ENCODE measurements at regions not wholly inside any gene's neighbourhood (a gene's known extent, or its start where the extent isn't known, plus 50 kb on each side); places are given as distances from the start of the nearest gene placed in this dataset.

DNA sequence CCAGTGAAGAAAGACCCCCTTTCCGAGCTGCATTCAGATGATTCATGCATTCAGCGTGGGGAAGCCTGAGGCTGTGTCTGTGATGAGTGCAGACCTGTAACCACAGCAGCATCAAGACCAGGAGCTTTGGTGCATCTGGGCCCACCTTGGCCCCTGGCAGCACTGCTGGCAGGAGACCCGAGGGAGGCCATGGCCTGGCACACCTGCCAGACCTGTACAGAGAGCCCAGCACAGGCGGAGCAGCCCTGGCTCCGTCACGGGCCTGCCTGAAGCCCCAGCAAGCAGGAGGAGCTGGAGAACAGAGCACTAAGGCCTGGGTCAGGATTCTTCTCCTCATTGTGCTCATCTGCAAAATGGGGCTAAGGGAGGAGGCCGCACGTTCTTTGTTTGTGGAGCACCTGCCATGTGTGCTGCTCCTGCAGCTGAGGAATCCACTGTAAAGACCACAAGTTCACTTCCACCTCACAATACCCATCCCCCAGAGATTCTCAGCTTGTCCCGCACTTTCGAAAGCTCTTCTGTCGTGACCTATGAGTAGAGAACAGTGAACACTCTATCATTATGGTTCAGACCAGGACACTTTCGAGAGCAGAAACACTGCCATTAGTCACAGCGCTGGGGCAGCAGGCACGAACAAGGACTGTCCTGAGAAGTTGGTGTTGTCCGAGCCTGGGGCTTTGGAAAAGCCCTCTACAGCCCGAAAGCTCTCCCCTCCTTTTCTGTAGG, 144.4 kb upstream of the CST7 start:
- TF ChIP-seq, protein P1, sequence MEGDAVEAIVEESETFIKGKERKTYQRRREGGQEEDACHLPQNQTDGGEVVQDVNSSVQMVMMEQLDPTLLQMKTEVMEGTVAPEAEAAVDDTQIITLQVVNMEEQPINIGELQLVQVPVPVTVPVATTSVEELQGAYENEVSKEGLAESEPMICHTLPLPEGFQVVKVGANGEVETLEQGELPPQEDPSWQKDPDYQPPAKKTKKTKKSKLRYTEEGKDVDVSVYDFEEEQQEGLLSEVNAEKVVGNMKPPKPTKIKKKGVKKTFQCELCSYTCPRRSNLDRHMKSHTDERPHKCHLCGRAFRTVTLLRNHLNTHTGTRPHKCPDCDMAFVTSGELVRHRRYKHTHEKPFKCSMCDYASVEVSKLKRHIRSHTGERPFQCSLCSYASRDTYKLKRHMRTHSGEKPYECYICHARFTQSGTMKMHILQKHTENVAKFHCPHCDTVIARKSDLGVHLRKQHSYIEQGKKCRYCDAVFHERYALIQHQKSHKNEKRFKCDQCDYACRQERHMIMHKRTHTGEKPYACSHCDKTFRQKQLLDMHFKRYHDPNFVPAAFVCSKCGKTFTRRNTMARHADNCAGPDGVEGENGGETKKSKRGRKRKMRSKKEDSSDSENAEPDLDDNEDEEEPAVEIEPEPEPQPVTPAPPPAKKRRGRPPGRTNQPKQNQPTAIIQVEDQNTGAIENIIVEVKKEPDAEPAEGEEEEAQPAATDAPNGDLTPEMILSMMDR (IDR thresholded peaks at IDR 0.05; ENCODE audit: low read depth, low read length), result no peak
- H3K27me3 ChIP-seq (ENCODE audit: insufficient read depth, low read depth, severe bottlenecking), result no peaks in the 10 kb centered on the region
- no peaks in the 10 kb centered on the region for H3K36me3 ChIP-seq
- H3K9me3 ChIP-seq (ENCODE audit: severe bottlenecking), result no peaks in the 10 kb centered on the region
- DNase-seq, result no peak
- H3K4me3 ChIP-seq (ENCODE audit: low read depth, low read length), result no peak overlapping the region
- no peak overlapping the region for H3K27ac ChIP-seq

DNA sequence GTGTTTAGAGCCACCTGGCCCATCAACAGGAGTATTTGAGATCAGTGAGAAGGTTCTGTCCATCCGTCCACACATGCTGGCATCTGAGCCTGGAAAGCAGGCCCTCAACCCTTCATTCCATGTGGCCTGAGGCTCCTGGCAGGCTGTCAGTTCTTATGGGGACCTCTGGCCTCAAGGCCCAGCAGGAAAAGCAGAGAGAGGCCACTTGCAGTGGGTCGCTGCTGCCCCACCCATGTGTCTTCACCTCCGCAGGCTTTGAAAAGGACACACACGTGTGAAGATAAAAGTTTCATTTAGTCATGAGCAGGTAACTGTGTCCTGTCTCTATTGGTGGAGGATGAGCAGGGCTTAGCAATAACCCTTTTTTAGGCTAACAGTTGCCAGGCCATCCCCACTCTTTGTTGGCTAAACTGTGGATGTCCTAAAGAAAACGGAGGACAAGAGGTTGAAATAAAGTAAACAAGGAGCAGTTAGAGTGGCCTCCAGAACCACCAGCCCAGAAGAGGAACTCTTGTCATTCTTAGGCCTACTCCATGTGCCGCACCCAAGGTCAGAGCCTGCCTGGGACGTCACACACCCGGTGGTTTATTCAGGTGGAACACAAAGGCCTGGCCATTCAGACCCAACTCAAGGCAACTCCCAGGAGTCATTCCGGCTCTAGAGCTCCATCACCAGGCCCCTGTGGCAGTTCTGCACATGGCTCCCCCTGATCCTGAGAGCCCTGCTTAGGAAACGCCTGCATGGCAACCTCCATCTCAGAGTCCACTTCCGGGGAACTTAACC, 143.4 kb upstream of the CST7 start:
- TF ChIP-seq, protein P1 (IDR thresholded peaks at IDR 0.05; ENCODE audit: low read depth, low read length), result no peak
- no peaks in the 10 kb centered on the region for H3K9me3 ChIP-seq (ENCODE audit: severe bottlenecking)
- H3K27me3 ChIP-seq (ENCODE audit: insufficient read depth, low read depth, severe bottlenecking), result no peaks in the 10 kb centered on the region
- no peak for DNase-seq
- H3K4me3 ChIP-seq (ENCODE audit: low read depth, low read length), result no peak overlapping the region
- H3K27ac ChIP-seq, result no peak overlapping the region
- H3K36me3 ChIP-seq, result no peaks in the 10 kb centered on the region

GRCh38 chr20:24806705-24807676, 142.1 kb upstream of the CST7 start:
- Histone ChIP-seq H3K9me3 (ENCODE audit: severe bottlenecking) (no peaks in the 10 kb centered on the region), H3K27me3 (ENCODE audit: insufficient read depth, low read depth, severe bottlenecking) (no peaks in the 10 kb centered on the region), H3K36me3 (no peaks in the 10 kb centered on the region), H3K27ac (no peak overlapping the region), H3K4me3 (ENCODE audit: low read depth, low read length) (no peak overlapping the region)
- TF ChIP-seq, protein P1 (IDR thresholded peaks at IDR 0.05; ENCODE audit: low read depth, low read length), result no peak
- no peak for DNase-seq

- H3K9me3 ChIP-seq (ENCODE audit: severe bottlenecking), result no peaks in the 10 kb centered on the region
- H3K27me3 ChIP-seq (ENCODE audit: insufficient read depth, low read depth, severe bottlenecking), result no peaks in the 10 kb centered on the region
- no peak overlapping the region for H3K27ac ChIP-seq
- no peak overlapping the region for H3K4me3 ChIP-seq (ENCODE audit: low read depth, low read length)
- TF ChIP-seq, protein P1 (IDR thresholded peaks at IDR 0.05; ENCODE audit: low read depth, low read length), result no peak
- H3K36me3 ChIP-seq, result no peaks in the 10 kb centered on the region
- DNase-seq, result no peak
Observed at GRCh38 chr20:24808616-24809015, 140.5 kb upstream of the CST7 start.

GRCh38 chr20:24809606-24810005, 139.5 kb upstream of the CST7 start:
- DNase-seq, result no peak
- no peaks in the 10 kb centered on the region for H3K27me3 ChIP-seq (ENCODE audit: insufficient read depth, low read depth, severe bottlenecking)
- H3K36me3 ChIP-seq, result no peaks in the 10 kb centered on the region
- no peak overlapping the region for H3K4me3 ChIP-seq (ENCODE audit: low read depth, low read length)
- no peaks in the 10 kb centered on the region for H3K9me3 ChIP-seq (ENCODE audit: severe bottlenecking)
- TF ChIP-seq, protein P1 (IDR thresholded peaks at IDR 0.05; ENCODE audit: low read depth, low read length), result no peak
- no peak overlapping the region for H3K27ac ChIP-seq

Measured in WERI-Rb-1 (cell line).